DMS53 treated with DMSO at 0.1 percent for 48 hours (cell line): ENCODE measurements at regions not wholly inside any gene's neighbourhood (a gene's known extent, or its start where the extent isn't known, plus 50 kb on each side); places are given as distances from the start of the nearest gene placed in this dataset.

Experiments used
- DNase-seq: peaks from one replicate; lab custom pipeline; 2025; ENCODE audit not compliant: unreplicated experiment; lab: John Stamatoyannopoulos, UW

DNA sequence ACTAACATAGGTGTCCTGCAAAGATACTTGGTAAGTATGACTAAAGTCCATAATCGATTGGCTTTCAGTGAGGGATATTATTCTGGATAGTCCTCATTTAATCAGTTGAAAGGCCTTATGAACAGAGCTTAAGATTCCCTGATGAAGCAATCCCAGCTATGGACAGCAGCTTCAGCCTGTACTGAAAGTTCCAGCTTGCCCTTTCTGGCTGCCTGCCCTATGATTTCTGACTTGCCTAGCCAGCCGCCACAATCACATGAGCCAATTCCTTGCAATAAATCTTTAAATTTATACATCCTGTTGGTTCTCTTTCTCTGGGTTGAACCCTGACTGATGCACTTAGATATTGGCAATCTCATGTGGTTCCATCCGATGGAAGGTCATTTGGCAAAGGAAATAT, 759.0 kb upstream of the API5 start:
- no peak for DNase-seq

GRCh38 chr11:42555190-42555589, 756.6 kb upstream of the API5 start:
- no peak for DNase-seq

DNA sequence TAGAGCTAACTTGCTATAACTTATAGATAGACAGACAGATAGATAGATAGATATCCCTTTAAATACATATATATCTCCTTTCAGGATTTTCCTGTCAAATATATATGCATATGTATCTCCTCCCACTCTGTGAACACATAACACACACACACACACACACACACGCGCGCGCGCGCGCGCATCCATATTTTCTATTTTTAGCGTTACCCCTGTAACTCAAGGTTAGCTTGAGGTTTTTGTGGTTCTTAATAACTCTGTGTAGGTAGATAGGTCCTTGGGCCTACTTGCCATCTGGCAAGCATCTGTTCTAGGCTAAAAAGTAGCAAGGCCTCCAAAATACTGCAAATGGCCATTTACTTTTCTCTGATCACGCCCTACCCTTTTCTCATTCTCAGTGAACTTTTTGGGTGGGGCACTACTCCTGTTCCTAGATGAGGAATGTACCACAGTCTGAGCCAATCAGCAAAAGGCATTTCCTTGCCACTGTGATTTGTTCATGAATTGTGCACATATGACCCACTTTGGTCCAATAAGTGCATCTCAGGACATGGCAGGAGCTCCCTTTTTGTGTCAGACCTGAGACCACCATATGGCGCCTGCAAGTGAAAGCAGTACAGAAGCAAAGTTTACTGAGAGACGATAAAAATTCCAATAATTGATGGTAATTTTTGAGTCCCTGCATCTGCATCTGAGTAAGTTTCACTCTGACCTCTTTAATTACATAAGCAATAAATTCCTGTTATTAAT, 740.5 kb upstream of the API5 start:
- DNase-seq = no peak

DNA sequence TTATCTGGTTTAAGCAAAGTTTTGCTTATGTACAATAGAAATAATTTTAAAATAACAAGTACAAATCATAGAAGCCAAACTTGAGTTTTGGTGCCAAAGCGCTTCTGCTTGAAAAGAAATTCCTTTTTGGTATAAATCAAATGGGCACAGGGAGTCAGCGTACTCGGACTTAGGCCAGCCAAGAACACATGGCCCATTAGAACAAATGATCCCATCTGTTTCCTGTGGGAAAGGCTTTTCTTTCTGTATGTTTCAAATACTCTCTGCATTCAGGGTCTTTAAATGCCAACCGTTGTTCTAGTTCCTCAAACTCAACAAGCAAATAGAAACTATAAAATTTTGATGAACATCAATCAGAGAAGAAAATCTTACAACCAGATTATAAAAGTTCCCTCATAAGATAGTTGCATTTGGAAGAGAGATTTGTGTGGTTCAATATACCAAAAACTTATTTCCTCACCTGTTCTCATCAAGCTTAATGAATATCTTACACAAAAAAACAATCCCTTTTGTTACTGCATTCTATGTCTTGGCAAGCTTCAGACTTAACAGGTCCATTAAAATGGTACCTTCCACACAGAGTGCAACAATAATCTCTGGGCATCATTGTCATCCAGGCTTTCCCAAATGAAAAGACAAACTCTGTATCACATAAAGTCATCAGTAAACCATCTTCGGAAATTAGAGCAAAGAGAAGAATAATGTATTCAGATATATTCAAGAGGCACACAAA, 739.8 kb upstream of the API5 start:
- no peak for DNase-seq

DNA sequence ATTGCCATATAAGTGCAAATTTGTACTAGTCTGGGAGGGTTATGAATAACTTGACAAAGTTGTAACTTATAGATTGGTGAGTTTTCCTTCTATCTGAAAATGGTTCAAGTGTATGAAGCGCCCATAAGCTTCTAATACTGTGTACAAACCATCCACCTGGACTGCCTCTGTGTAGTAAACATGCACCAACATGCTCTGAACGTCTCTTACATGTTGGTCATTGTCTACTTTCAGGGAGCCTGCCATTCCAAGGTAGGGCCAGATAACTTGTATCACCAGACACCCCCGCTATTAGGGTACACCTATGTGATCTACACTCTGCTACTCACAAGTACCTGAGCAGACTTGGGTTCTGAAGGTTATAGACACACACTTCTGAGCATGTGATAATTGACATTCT, 735.5 kb upstream of the API5 start:
- no peak for DNase-seq

DNA sequence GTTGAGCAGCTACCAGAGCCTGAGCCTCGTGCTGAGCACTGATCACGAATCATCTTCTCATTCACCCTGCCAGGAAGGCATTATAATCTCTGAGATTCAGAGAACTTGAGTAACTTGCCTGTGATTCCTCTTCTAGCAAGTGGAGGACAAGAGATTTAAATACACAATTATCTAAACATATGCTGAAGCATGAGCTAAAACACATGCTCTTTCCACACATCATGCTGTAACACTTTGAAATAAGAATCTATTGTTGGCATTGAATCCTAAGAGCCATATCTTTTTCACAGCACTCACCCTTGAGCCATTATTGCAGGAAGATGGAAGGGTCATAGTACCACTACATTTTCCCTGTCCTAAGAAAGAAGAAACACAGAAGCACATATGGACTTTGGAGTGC, 722.5 kb upstream of the API5 start:
- no peak for DNase-seq

- DNase-seq = no peak
These were observed 720.0 kb upstream of the API5 start for GRCh38 chr11:42591841-42592240.

GRCh38 chr11:42593441-42593840, 718.4 kb upstream of the API5 start:
- DNase-seq = no peak

DNA sequence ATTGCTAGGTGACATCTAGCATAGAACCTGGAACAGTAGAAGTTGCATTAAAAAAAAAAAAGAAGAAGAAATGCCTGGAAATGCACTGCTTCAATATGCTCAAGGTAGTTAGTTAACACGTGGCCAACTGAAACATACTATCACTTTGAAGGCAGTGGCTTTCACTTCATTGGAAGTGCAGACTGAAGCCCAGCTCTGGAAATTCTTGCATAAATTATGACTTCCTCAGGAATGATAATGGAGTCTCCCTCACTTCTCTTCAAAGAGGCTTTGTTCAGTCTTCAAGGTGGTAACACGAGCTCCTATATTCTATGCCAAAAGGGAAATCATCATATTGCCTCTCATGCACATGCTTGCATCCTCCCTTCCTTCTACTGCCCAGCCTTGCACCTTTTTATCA, 715.9 kb upstream of the API5 start:
- DNase-seq = no peak

DNA sequence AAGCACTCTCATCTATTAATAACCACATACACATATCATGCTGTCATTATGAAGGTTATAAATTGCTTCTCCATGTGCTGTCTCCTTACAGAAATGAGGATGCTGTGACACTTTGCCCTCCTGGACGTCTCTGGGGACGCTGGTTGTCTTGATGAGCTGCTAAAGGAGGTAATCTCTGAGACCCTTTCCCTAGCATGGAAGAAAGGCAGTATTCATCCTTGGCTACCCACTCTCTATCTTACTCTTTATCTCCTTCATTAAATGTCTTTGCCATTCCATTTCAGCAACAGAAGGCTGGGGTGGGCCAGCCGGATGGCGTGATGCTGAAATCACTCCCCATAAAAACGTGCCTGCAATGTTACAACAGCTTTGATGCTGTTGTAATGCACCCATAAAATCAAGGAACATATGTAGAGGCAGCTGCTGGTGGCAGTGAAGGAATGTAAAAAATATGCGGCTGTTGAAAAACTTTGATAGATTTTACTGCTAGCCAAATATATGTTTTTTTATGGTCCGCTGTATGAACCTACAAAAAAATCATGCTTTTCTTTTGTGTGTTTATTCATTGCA, 715.1 kb upstream of the API5 start:
- DNase-seq = no peak

- no peak for DNase-seq
These were observed 713.5 kb upstream of the API5 start for GRCh38 chr11:42598341-42598740.

GRCh38 chr11:42620796-42621195, 691.0 kb upstream of the API5 start:
- DNase-seq = no peak

DNA sequence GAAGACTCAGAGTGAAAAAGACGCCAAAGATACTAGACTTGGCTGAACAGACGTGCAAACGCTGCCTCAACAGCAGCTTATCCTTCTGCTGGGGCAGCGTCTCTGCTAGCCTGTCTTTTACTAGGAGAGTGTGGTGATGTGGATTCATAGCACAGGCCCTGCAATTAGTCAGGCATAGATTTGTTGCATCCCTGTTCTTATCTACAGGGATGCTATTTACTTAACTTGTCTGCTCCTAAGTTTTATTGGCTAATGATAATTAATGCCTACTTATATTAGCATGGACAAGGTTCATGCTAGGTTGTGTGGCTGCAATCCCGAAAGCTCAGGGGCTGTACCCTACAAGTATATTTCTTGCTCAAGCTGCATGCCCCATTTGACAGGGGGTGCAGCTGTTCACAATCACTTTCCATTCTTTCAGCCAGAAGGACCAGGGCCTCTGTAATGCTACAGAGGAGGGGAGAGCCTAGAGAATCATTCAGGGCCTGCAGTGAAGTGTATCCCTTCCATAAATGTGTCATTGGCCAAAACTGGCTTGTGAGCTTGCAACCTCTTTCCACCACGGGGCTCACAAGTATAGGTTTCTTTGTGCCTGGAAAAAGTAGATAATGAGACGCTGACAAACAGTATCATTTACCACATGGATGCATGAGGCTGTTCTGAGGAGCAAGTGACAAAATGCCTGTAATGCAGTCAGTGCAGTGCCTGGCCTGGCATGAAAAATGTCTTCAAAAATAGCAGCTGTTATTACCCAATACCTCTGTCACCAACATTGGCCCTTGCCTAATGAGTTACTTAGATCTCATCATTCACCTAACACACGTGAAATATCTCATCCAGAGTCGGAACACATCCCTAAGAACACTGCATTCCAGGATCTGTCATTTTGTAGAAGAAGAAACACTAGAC, 685.8 kb upstream of the API5 start:
- no peak for DNase-seq

DNA sequence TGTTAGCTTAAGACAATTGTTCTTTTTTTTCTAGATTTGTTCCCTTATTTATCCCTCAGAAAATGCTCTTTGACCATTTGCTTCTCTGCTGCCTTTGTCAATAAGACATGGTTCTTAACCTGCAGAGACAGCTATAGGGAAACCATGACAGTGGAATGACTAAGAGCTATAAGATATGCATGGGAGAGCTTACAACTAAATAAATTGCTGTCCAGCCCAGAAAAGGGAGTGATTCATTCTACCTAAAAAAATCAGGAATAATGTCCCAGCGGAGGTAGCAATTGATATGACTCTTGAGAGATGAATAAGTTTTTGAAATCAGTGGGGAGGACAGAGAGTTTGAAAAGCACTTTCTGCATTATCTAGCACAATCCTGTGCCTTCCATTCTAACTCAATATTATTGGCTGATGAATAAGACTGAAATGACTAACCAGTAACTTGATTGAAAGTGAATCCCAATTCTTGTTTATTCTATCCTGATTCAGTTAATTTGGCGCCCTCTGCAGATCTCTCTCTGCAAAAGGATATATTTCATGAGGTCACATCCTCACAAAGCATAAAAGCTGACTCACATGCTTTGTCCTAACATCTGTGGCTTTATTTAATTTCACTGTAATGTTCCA, 680.5 kb upstream of the API5 start:
- DNase-seq = peak; percentile 52

GRCh38 chr11:42646959-42647358, 664.8 kb upstream of the API5 start:
- DNase-seq = no peak

DNA sequence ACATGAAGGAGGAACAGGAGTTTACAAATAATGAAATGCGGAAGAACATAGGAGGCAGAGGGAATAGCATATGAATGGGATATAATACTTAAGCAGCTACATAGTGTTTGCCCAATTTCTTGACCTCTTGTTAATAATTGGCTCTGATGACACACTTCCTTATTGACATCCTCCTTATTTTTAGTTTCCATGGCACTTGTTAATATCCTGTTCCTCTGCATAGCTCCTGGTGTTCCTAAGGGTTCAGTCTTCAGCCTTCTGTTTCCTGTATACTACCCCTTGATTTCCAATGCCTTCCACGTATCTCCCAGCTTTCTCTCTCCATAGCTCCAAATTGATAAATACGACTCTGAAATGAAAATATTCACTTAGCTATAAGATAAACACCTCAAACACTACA, 663.8 kb upstream of the API5 start:
- DNase-seq = peak; percentile 36

GRCh38 chr11:42651621-42652020, 660.2 kb upstream of the API5 start:
- no peak for DNase-seq

GRCh38 chr11:42657169-42657568, 654.6 kb upstream of the API5 start:
- no peak for DNase-seq

GRCh38 chr11:42661942-42662341, 649.9 kb upstream of the API5 start:
- no peak for DNase-seq

DNA sequence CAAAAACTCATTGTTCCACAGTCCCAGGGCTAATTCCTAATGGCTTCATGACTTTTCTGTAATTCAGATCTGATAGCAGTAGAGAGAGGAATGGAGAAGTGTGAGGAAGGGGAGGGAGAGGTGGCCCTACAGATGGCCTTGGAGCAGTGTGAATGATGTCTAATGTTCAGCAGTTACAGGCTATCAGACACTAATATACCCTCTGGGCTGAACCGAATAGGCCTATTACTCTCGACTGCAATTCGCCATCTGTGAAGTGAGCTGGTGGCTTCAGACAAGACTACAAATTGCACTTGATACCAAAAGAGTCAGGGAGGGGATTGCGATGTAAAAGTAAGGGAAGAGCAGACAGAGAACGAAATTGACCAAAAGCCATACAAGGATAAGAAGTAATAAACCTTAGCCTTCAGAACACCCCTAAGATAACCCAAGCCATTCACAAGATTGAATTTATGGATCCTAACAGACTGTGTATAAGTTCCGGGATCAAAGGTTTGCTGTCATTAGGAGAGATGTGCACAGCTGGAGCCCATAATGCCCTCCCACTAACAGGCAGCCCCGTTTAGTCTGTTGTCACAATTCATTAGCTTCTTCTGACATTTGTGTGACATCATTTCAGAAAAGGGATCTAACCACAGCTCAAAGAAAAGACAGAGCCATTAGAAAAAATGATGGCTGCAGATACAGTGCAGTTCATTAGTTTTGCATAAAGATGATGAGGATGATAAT, 642.4 kb upstream of the API5 start:
- no peak for DNase-seq
